D721Med (cell line): ENCODE measurements at regions not wholly inside any gene's neighbourhood (a gene's known extent, or its start where the extent isn't known, plus 50 kb on each side); places are given as distances from the start of the nearest gene placed in this dataset.

ENCODE experiments used
- DNase-seq: peaks from one replicate; pipeline ENCODE4 v3.0.0; 2011; ENCODE audit warnings: low spot score; ENCODE audit not compliant: insufficient read length
- FAIRE-seq: peaks from 2 replicates; lab custom pipeline; 2011; peaks lifted over from hg19 to GRCh38; lab: Jason Lieb, UNC
- CTCF ChIP-seq: IDR thresholded peaks from 2 replicates; pipeline ENCODE4 v1.5.1; 2012; ENCODE audit warnings: mild to moderate bottlenecking, control low read depth; ENCODE audit not compliant: insufficient read depth; ENCODE audit errors: missing control alignments

GRCh38 chr9:14373706-14374105, 59.8 kb upstream of the NFIB start:
- DNase-seq (no peak), FAIRE-seq (no peak)
- TF ChIP-seq CTCF, result no peak

GRCh38 chr9:14373336-14373666, 59.4 kb upstream of the NFIB start:
- FAIRE-seq (no peak), DNase-seq (no peak)
- TF ChIP-seq CTCF, result no peak

GRCh38 chr9:14372437-14373335, 58.7 kb upstream of the NFIB start:
- FAIRE-seq, result no peak
- DNase-seq, result no peak
- no peak for TF ChIP-seq CTCF

- DNase-seq (no peak), FAIRE-seq (no peak)
- TF ChIP-seq CTCF, result no peak
Measured at GRCh38 chr9:14369011-14369410, 55.1 kb upstream of the NFIB start.

GRCh38 chr9:14366076-14366475, 52.1 kb upstream of the NFIB start:
- TF ChIP-seq CTCF, result no peak
- FAIRE-seq, result no peak
- no peak for DNase-seq

GRCh38 chr9:14365670-14366069, 51.7 kb upstream of the NFIB start:
- TF ChIP-seq CTCF, result no peak
- no peak for FAIRE-seq
- no peak for DNase-seq
